Right lobe of liver (tissue), 6 donors: ENCODE measurements at regions not wholly inside any gene's neighbourhood (a gene's known extent, or its start where the extent isn't known, plus 50 kb on each side); places are given as distances from the start of the nearest gene placed in this dataset.
A peak's percentile ranks its signal among the peaks of the same experiment; 100 is the strongest.

Source experiments
- ATAC-seq, 4 donors: fragments of 200-7000 bp; cut with Tn5 transposase; one replicate each; pipeline ENCODE4 v1.9.1; 2020; ENCODE audit warnings: mild to moderate bottlenecking in 4 of 4, moderate library complexity in 4 of 4
- DNase-seq, 3 donors: peaks; one replicate each; pipeline ENCODE4 v3.0.0-alpha.2; 2020
- H3K27ac ChIP-seq, 3 donors: fragments of 200-600 bp; one replicate each; pipeline ENCODE4 v1.8.0; 2022
- H3K27me3 ChIP-seq, 2 donors: fragments of 200-600 bp; one replicate each; pipeline ENCODE4 v1.8.0; 2022
- H3K36me3 ChIP-seq, 4 donors: fragments of 200-600 bp; sonication (generic) in 1 of 4; one replicate each; pipeline versions ENCODE4 v1.5.1 to v1.8.0; 2017 to 2022; ENCODE audit warnings: control low read depth in 1 of 4
- H3K4me1 ChIP-seq, 4 donors: fragments of 200-600 bp; sonication (generic) in 1 of 4; one replicate each; pipeline versions ENCODE4 v1.5.1 to v1.8.0; 2017 to 2022; ENCODE audit warnings: control low read depth in 1 of 4
- H3K4me3 ChIP-seq, 3 donors: fragments of 200-600 bp; one replicate each; pipeline ENCODE4 v1.8.0; 2022
- H3K9me3 ChIP-seq, 4 donors: fragments of 200-600 bp; sonication (generic) in 1 of 4; one replicate each; pipeline versions ENCODE4 v1.5.1 to v1.8.0; 2017 to 2022; ENCODE audit warnings: control low read depth in 1 of 4
- CTCF ChIP-seq, 4 donors: fragments of 200-600 bp in 3 of 4; fragments of 450-650 bp in 1 of 4; IDR thresholded peaks; one replicate each; pipeline versions ENCODE4 v1.5.1 to v1.8.0; 2016 to 2022; ENCODE audit warnings: antibody characterized with exemption in 4 of 4, mild to moderate bottlenecking in 2 of 4
- POLR2A ChIP-seq: fragments of 450-650 bp; IDR thresholded peaks from one replicate; pipeline ENCODE4 v1.6.1; 2017; ENCODE audit warnings: antibody characterized with exemption, mild to moderate bottlenecking
- WGBS: methylation state at CpG from one replicate; pipeline ENCODE4 v1.1.6; 2018; ENCODE audit warnings: low coverage, low lambda C conversion rate; ENCODE audit not compliant: insufficient coverage; ENCODE audit errors: missing lambda C conversion rate; 5-methylcytosine and 5-hydroxymethylcytosine counted together
- intact Hi-C, 2 donors: fragments of 100-400 bp; cut with DNase I; formaldehyde crosslinking; loops; one replicate each; pipeline versions ENCODE4 v1.11.2 to v1.14.1; 2022
- donor health status: DM: no; HTN: yes; CAD: no.
- donor health status: DM: no; HTN: no; CAD: no.
- donor health status: DM: no; HTN: no; CAD: no.
- donor health status: DM: no; HTN: yes; CAD: no.
- donor health status: DM: no; HTN: yes; CAD: no.

GRCh38 chr22:48251629-48252028, 1489.2 kb downstream of the TBC1D22A start:
- TF ChIP-seq CTCF (IDR thresholded peaks at IDR 0.05) (no peak), POLR2A (no peak)
- 23% methylated on average over 2 of the region's 5 CpGs for WGBS
- intact Hi-C loops: no loop called here
- no peak overlapping the region for H3K27ac ChIP-seq
- H3K27me3 ChIP-seq: no peaks in the 10 kb centered on the region
- no peaks in the 10 kb centered on the region for H3K36me3 ChIP-seq
- ATAC-seq (no peak), DNase-seq (no peak)
- no peaks in the 10 kb centered on the region for H3K4me1 ChIP-seq
- H3K9me3 ChIP-seq: no peaks in the 10 kb centered on the region
- no peak overlapping the region for H3K4me3 ChIP-seq

GRCh38 chr22:48250937-48251530, 1488.6 kb downstream of the TBC1D22A start:
- Histone ChIP-seq H3K36me3 (no peaks in the 10 kb centered on the region), H3K27me3 (no peaks in the 10 kb centered on the region), H3K27ac (no peak overlapping the region), H3K9me3 (no peaks in the 10 kb centered on the region), H3K4me1 (no peaks in the 10 kb centered on the region), H3K4me3 (no peak overlapping the region)
- DNase-seq: no peak
- ATAC-seq: no peak
- 49% methylated on average over 5 of the region's 5 CpGs for WGBS
- intact Hi-C loops: no loop called here
- TF ChIP-seq CTCF (IDR thresholded peaks at IDR 0.05): no peak
- no peak for TF ChIP-seq POLR2A

- no peaks in the 10 kb centered on the region for H3K36me3 ChIP-seq
- 48% methylated on average over 10 of the region's 16 CpGs for WGBS
- no peaks in the 10 kb centered on the region for H3K9me3 ChIP-seq
- no peaks in the 10 kb centered on the region for H3K4me1 ChIP-seq
- DNase-seq (no peak), ATAC-seq (peak in 1 of 4 donors; percentile 23)
- no peaks in the 10 kb centered on the region for H3K27me3 ChIP-seq
- no peak overlapping the region for H3K4me3 ChIP-seq
- intact Hi-C loops: no loop called here
- no peak overlapping the region for H3K27ac ChIP-seq
- TF ChIP-seq CTCF (IDR thresholded peaks at IDR 0.05): no peak
- TF ChIP-seq POLR2A: no peak
Observed at GRCh38 chr22:48250286-48250895, 1487.9 kb downstream of the TBC1D22A start.

GRCh38 chr22:48249713-48250268, 1487.3 kb downstream of the TBC1D22A start:
- 41% methylated on average over 6 of the region's 7 CpGs for WGBS
- no peaks in the 10 kb centered on the region for H3K27me3 ChIP-seq

More at GRCh38 chr22:48249713-48250268, 1487.3 kb downstream of the TBC1D22A start:
- ATAC-seq: no peak
- DNase-seq: no peak
- no peaks in the 10 kb centered on the region for H3K9me3 ChIP-seq
- H3K4me3 ChIP-seq: no peak overlapping the region
- no peaks in the 10 kb centered on the region for H3K36me3 ChIP-seq
- no peak overlapping the region for H3K27ac ChIP-seq
- intact Hi-C loops: no loop called here
- TF ChIP-seq POLR2A (no peak), CTCF (IDR thresholded peaks at IDR 0.05) (no peak)
- H3K4me1 ChIP-seq: no peaks in the 10 kb centered on the region
